ENCODE measurements at regions not wholly inside any gene's neighbourhood (a gene's known extent, or its start where the extent isn't known, plus 50 kb on each side); places are given as distances from the start of the nearest gene placed in this dataset.

- no peak for TF ChIP-seq CTCF (IDR thresholded peaks at IDR 0.05)
- TF ChIP-seq POLR2A (IDR thresholded peaks at IDR 0.05): no peak
Observed at GRCh38 chr1:82582347-82582746, 781.6 kb downstream of the ADGRL2 start.

All from right lobe of liver (tissue), 4 donors.